SIG-M5 treated with dmso at 0.1 percent for 504 hours (cell line): ENCODE measurements at regions not wholly inside any gene's neighbourhood (a gene's known extent, or its start where the extent isn't known, plus 50 kb on each side); places are given as distances from the start of the nearest gene placed in this dataset.

Source experiments
- DNase-seq: peaks from one replicate; lab custom pipeline; 2025; ENCODE audit not compliant: unreplicated experiment; lab: John Stamatoyannopoulos, UW

DNA sequence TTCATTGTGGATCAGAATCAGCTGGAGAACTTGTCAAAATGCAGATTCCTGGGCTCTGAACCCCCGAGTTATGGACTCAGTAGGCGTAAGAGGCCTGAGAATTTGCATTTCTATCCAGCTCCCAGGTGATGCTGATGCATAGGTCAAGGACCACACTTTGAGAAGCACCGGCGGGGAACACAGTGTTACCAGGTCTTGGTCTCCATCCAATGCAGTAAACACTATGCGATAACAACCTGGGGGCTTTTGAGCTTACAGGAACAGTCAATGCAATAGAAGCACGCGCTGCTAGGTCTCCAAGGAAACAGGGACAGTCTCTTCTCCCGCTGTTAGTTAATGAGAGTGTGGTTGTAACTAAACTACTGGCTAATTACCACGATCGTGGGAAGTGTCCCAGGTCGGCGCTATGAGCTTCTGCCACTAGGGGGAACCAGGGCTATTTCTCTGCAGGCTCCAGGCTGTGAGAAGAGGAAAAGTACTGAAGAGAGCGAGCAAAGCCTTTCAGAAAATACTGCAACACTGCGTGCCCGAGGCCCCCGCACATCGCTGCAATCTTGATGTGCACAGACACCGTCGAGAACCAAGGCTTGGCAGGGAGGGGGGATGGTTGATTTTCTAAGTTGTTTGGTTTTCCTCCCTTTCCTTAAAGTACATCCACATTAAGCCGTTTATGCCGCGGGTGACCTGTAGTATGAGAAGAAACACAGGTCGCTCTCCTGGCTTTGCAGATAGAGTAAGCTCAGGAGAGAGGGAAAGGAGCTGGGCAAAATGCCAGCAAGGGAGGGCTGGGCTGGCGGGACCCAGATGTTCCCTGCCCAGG lies 52.0 kb upstream of the KCNA1 start:
- peak; percentile 78 for DNase-seq

- DNase-seq = no peak
These were observed 51.3 kb upstream of the KCNA1 start for GRCh38 chr12:4858386-4858785.

- DNase-seq = no peak
These were observed 50.1 kb upstream of the KCNA1 start for GRCh38 chr12:4859478-4860210.
